AG09309 (cell line): ENCODE measurements at regions not wholly inside any gene's neighbourhood (a gene's known extent, or its start where the extent isn't known, plus 50 kb on each side); places are given as distances from the start of the nearest gene placed in this dataset.

ENCODE experiments used
- DNase-seq: peaks from one replicate; pipeline ENCODE4 v3.0.0-alpha.2; 2010; ENCODE audit warnings: low read depth
- H3K4me3 ChIP-seq: 2 replicates; pipeline ENCODE4 v1.5.1; 2011; ENCODE audit warnings: mild to moderate bottlenecking, low read depth, low read length, moderate library complexity; ENCODE audit not compliant: control insufficient read depth
- CTCF ChIP-seq: IDR thresholded peaks from 2 replicates; pipeline ENCODE4 v1.5.1; 2011; ENCODE audit warnings: mild to moderate bottlenecking, low read depth, low read length, inconsistent platforms; ENCODE audit not compliant: insufficient read depth, control insufficient read depth; ENCODE audit errors: missing control alignments

GRCh38 chr10:1966712-1967376, 229.5 kb upstream of the ADARB2 start:
- DNase-seq: no peak
- no peak overlapping the region for H3K4me3 ChIP-seq

GRCh38 chr10:1964476-1964875, 227.2 kb upstream of the ADARB2 start:
- DNase-seq: no peak
- TF ChIP-seq CTCF: no peak

More at GRCh38 chr10:1966712-1967376, 229.5 kb upstream of the ADARB2 start:
- no peak for TF ChIP-seq CTCF

GRCh38 chr10:1963341-1963740, 226.0 kb upstream of the ADARB2 start:
- no peak for TF ChIP-seq CTCF
- H3K4me3 ChIP-seq: no peak overlapping the region
- no peak for DNase-seq

More at GRCh38 chr10:1964476-1964875, 227.2 kb upstream of the ADARB2 start:
- H3K4me3 ChIP-seq: no peak overlapping the region

GRCh38 chr10:1961989-1962388, 224.7 kb upstream of the ADARB2 start:
- DNase-seq: no peak
- no peak for TF ChIP-seq CTCF
- no peak overlapping the region for H3K4me3 ChIP-seq

GRCh38 chr10:1960982-1961381, 223.7 kb upstream of the ADARB2 start:
- no peak for DNase-seq
- H3K4me3 ChIP-seq: no peak overlapping the region
- no peak for TF ChIP-seq CTCF

- no peak overlapping the region for H3K4me3 ChIP-seq
- no peak for TF ChIP-seq CTCF
- no peak for DNase-seq
Measured at GRCh38 chr10:1957057-1957456, 219.7 kb upstream of the ADARB2 start.
